Neural cell (in vitro differentiated cells): ENCODE measurements at regions not wholly inside any gene's neighbourhood (a gene's known extent, or its start where the extent isn't known, plus 50 kb on each side); places are given as distances from the start of the nearest gene placed in this dataset.

Experiments
- EZH2 ChIP-seq: fragments of 200-600, 300-800 bp; shearing (Covaris generic), sonication (generic); IDR thresholded peaks from 2 replicates; pipeline ENCODE4 v1.6.1; 2014; ENCODE audit warnings: antibody characterized with exemption, low read length, borderline replicate concordance, mild to moderate bottlenecking; ENCODE audit not compliant: insufficient read depth, poor library complexity, severe bottlenecking
- RAD21 ChIP-seq: fragments of 450-650 bp; conservative IDR thresholded peaks from 2 replicates; pipeline ENCODE4 v1.6.1; 2014; ENCODE audit warnings: antibody characterized with exemption, mild to moderate bottlenecking, moderate library complexity
- TF ChIP-seq, protein P1 (sequence below): fragments of 450-650 bp; IDR thresholded peaks from 2 replicates; pipeline ENCODE4 v1.5.1; 2014; ENCODE audit warnings: antibody characterized with exemption, mild to moderate bottlenecking, moderate library complexity; ENCODE audit not compliant: poor library complexity, severe bottlenecking

DNA sequence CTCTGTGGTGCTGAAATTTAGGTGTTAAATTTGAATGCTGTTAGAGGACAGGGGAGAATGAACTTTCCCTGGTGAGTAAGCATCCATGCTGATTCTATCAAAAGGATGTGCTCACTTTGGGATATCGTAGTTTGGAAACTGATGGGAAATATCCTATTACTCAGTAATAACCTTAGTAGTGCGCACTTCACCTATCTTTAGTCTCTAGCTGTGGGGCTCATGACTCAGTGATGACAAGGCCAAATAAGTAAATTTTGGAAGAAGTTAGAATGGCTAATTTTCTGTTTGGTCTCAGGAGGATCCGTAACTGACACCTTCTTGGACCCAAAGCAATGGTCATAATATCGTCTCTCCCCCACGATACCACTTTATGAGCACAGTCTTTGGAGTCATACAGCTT, 448.4 kb downstream of the PSAT1 start:
- TF ChIP-seq, protein P1, sequence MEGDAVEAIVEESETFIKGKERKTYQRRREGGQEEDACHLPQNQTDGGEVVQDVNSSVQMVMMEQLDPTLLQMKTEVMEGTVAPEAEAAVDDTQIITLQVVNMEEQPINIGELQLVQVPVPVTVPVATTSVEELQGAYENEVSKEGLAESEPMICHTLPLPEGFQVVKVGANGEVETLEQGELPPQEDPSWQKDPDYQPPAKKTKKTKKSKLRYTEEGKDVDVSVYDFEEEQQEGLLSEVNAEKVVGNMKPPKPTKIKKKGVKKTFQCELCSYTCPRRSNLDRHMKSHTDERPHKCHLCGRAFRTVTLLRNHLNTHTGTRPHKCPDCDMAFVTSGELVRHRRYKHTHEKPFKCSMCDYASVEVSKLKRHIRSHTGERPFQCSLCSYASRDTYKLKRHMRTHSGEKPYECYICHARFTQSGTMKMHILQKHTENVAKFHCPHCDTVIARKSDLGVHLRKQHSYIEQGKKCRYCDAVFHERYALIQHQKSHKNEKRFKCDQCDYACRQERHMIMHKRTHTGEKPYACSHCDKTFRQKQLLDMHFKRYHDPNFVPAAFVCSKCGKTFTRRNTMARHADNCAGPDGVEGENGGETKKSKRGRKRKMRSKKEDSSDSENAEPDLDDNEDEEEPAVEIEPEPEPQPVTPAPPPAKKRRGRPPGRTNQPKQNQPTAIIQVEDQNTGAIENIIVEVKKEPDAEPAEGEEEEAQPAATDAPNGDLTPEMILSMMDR: no peak
- TF ChIP-seq RAD21: no peak
- no peak for TF ChIP-seq EZH2
